WTC11 (cell line): ENCODE measurements at regions not wholly inside any gene's neighbourhood (a gene's known extent, or its start where the extent isn't known, plus 50 kb on each side); places are given as distances from the start of the nearest gene placed in this dataset.

ENCODE experiments used
- JUN ChIP-seq: sonication (generic); formaldehyde crosslinking; IDR thresholded peaks from 2 replicates; pipeline ENCODE4 v1.8.0; 2023; ENCODE audit warnings: mild to moderate bottlenecking, missing genetic modification reagents
- MYBL2 ChIP-seq: sonication (generic); formaldehyde crosslinking; IDR thresholded peaks from 2 replicates; pipeline ENCODE4 v1.8.1; 2023; ENCODE audit warnings: mild to moderate bottlenecking, moderate library complexity, missing genetic modification reagents
- RELA ChIP-seq: sonication (generic); formaldehyde crosslinking; IDR thresholded peaks from 2 replicates; pipeline ENCODE4 v1.8.1; 2022; ENCODE audit warnings: missing genetic modification reagents, mild to moderate bottlenecking, borderline replicate concordance
- SMAD4 ChIP-seq: sonication (generic); formaldehyde crosslinking; IDR thresholded peaks from 2 replicates; pipeline ENCODE4 v1.8.0; 2022; ENCODE audit warnings: mild to moderate bottlenecking, missing genetic modification reagents
- ZBTB21 ChIP-seq: sonication (generic); formaldehyde crosslinking; IDR thresholded peaks from 2 replicates; pipeline ENCODE4 v1.8.1; 2023; ENCODE audit warnings: mild to moderate bottlenecking, missing genetic modification reagents, borderline replicate concordance
- TF ChIP-seq, protein P1 (sequence below): sonication (generic); formaldehyde crosslinking; IDR thresholded peaks from 2 replicates; pipeline ENCODE4 v1.8.1; 2022; ENCODE audit warnings: low read depth, missing genetic modification reagents, borderline replicate concordance
- TF ChIP-seq, protein P2 (sequence below): sonication (generic); formaldehyde crosslinking; conservative IDR thresholded peaks from 2 replicates; pipeline ENCODE4 v1.8.1; 2022; ENCODE audit warnings: mild to moderate bottlenecking, missing genetic modification reagents
- TF ChIP-seq, protein P3 (sequence below): fragments of 200-600 bp; IDR thresholded peaks from 2 replicates; pipeline ENCODE4 v1.8.0; 2022; ENCODE audit warnings: antibody characterized with exemption

DNA sequence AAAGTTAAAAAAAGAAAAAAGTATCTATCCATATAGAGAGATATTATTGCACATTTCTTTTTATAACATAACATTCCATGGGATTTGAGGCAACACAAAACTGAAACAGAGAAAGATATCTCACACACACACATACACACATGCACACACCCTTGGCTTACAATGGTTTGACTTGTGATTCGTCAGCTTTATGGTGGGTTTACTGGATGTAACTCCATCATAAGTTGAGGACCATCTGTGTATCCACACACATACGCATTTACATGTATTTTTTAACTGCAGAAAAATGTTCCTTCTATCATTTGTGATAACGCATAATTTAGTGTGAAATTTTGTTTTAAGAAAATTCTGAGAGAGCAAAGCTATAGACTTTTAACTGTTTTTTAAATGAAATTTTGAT, 74.2 kb upstream of the CDCA7L start:
- TF ChIP-seq, protein P1, sequence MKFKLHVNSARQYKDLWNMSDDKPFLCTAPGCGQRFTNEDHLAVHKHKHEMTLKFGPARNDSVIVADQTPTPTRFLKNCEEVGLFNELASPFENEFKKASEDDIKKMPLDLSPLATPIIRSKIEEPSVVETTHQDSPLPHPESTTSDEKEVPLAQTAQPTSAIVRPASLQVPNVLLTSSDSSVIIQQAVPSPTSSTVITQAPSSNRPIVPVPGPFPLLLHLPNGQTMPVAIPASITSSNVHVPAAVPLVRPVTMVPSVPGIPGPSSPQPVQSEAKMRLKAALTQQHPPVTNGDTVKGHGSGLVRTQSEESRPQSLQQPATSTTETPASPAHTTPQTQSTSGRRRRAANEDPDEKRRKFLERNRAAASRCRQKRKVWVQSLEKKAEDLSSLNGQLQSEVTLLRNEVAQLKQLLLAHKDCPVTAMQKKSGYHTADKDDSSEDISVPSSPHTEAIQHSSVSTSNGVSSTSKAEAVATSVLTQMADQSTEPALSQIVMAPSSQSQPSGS (CRISPR knock-in tag) = no peak
- TF ChIP-seq, protein P2, sequence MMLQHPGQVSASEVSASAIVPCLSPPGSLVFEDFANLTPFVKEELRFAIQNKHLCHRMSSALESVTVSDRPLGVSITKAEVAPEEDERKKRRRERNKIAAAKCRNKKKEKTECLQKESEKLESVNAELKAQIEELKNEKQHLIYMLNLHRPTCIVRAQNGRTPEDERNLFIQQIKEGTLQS (CRISPR knock-in tag) = no peak
- TF ChIP-seq, protein P3, sequence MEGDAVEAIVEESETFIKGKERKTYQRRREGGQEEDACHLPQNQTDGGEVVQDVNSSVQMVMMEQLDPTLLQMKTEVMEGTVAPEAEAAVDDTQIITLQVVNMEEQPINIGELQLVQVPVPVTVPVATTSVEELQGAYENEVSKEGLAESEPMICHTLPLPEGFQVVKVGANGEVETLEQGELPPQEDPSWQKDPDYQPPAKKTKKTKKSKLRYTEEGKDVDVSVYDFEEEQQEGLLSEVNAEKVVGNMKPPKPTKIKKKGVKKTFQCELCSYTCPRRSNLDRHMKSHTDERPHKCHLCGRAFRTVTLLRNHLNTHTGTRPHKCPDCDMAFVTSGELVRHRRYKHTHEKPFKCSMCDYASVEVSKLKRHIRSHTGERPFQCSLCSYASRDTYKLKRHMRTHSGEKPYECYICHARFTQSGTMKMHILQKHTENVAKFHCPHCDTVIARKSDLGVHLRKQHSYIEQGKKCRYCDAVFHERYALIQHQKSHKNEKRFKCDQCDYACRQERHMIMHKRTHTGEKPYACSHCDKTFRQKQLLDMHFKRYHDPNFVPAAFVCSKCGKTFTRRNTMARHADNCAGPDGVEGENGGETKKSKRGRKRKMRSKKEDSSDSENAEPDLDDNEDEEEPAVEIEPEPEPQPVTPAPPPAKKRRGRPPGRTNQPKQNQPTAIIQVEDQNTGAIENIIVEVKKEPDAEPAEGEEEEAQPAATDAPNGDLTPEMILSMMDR = no peak
- TF ChIP-seq ZBTB21 (CRISPR knock-in tag) (no peak), RELA (CRISPR knock-in tag) (no peak), JUN (CRISPR knock-in tag) (no peak), SMAD4 (CRISPR knock-in tag) (no peak), MYBL2 (CRISPR knock-in tag) (no peak)
